Keratinocyte (primary cell): ENCODE measurements at regions not wholly inside any gene's neighbourhood (a gene's known extent, or its start where the extent isn't known, plus 50 kb on each side); places are given as distances from the start of the nearest gene placed in this dataset.
A peak's percentile ranks its signal among the peaks of the same experiment; 100 is the strongest.

Experiments
- CTCF ChIP-seq, 3 experiments: IDR thresholded peaks in 1 of 3; conservative IDR thresholded peaks in 1 of 3; optimal IDR thresholded peaks in 1 of 3; 2 replicates in 2 of 3; 3 replicates in 1 of 3; pipeline versions ENCODE3 to v1.5.1; 2011; ENCODE audit warnings: low read length in 3 of 3, mild to moderate bottlenecking in 3 of 3, moderate library complexity in 2 of 3, control low read depth in 1 of 3, inconsistent platforms in 1 of 3; ENCODE audit not compliant: insufficient read depth in 2 of 3; ENCODE audit errors: extremely low read depth in 1 of 3
- EZH2 ChIP-seq: IDR thresholded peaks from one replicate; pipeline ENCODE4 v1.6.1; 2012; ENCODE audit warnings: inconsistent platforms, mild to moderate bottlenecking, low read length, moderate library complexity

DNA sequence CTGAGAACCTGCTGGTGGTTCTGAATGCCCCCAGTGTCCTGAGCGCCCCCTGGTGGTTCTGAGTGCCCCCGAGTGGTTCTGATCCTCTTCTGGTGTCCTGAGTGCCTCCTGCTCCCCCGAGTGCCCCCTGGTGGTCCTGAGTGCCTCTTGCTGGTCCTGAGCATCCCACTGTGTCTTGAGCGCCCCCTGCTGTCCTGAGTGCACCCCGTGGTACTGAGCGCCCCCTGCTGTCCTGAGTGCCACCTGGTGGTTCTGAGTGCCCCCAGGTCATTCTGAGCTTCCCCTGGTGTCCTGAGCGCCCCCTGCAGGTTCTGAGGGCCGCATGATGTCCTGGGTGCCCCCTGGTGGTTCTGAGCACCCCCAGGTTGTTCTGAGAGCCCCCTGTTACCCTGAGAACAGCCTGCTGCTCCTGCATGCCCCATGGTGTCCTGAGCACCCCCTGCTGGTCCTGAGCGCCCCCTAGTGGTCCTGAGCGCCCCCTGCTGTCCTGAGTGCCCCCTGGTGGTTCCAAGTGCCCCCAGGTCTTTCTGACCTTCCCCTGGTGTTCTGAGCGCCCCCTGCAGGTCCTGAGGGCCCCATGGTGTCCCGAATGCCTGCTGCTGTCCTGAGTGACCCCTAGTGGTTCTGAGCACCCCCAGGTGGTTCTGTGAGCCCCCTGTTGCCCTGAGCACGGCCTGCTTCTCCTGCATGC, 1165.4 kb downstream of the TMEM121 start:
- TF ChIP-seq CTCF (optimal IDR thresholded peaks at IDR 0.05 in 1 of 3, IDR thresholded peaks at IDR 0.05 in 1 of 3, conservative IDR thresholded peaks at IDR 0.05 in 1 of 3; ENCODE audit: extremely low read depth in 1 of 3, insufficient read depth in 2 of 3, low read length in 3 of 3) = peak in 1 of 3 experiments; percentile 3
- TF ChIP-seq EZH2 = no peak
